ENCODE measurements at regions not wholly inside any gene's neighbourhood (a gene's known extent, or its start where the extent isn't known, plus 50 kb on each side); places are given as distances from the start of the nearest gene placed in this dataset.

DNA sequence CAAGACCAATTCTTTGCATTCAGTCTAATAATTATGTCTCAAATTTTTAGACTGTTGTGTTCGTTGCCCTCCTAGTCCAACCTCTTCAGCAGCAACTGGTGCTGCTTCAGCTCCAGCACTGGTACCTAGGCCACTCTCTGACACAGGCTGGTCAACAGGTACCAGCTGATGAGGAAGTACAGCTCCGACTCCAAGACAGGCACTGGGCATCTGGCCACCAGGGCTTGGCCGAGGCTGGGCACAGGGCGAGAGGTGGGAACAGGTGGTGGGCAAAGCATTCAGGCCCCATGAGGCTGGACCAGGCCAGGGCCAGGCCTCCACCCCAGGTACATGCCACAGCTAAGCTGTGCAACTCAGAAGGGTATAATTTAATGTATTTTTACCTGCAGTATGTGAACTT is 151.5 kb upstream of the AGR3 start:
- Histone ChIP-seq H3K27me3 (no peaks in the 10 kb centered on the region), H3K4me3 (no peak overlapping the region), H3K4me1 (peaks cover 0 to 24% of the 10 kb centered on the region in 2 donors), H3K9me3 (no peaks in the 10 kb centered on the region), H3K36me3 (no peaks in the 10 kb centered on the region), H3K27ac (no peak overlapping the region)
- ATAC-seq (peak; percentile 95), DNase-seq (peak in 2 of 4 donors; percentile 55 to 75)
- TF ChIP-seq, protein P1, sequence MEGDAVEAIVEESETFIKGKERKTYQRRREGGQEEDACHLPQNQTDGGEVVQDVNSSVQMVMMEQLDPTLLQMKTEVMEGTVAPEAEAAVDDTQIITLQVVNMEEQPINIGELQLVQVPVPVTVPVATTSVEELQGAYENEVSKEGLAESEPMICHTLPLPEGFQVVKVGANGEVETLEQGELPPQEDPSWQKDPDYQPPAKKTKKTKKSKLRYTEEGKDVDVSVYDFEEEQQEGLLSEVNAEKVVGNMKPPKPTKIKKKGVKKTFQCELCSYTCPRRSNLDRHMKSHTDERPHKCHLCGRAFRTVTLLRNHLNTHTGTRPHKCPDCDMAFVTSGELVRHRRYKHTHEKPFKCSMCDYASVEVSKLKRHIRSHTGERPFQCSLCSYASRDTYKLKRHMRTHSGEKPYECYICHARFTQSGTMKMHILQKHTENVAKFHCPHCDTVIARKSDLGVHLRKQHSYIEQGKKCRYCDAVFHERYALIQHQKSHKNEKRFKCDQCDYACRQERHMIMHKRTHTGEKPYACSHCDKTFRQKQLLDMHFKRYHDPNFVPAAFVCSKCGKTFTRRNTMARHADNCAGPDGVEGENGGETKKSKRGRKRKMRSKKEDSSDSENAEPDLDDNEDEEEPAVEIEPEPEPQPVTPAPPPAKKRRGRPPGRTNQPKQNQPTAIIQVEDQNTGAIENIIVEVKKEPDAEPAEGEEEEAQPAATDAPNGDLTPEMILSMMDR (IDR thresholded peaks at IDR 0.05): no peak
- intact Hi-C loops (cut with DNase I): no loop called here

DNA sequence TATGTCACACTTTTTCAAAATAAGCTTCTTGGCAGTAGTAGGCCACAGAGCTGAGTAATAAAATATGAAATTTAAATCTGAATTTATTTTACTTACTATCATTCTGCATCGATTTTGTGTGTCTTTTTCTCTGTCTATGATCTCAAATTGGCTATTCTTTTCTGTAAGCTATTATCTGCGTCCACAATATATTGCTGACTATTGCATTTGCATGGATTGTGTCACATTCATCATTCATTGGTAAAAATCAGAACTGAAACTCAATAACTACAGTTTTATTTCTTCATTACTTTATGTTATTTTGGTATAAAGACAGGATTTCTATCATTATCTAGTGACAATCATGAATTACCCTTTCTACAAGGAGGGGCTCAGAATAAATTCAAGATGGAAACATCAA is 154.8 kb upstream of the AGR3 start:
- Histone ChIP-seq H3K4me3 (no peak overlapping the region), H3K9me3 (no peaks in the 10 kb centered on the region), H3K36me3 (no peaks in the 10 kb centered on the region), H3K27me3 (no peaks in the 10 kb centered on the region), H3K4me1 (peaks cover 7 to 34% of the 10 kb centered on the region in 2 donors), H3K27ac (no peak overlapping the region)
- DNase-seq: no peak
- TF ChIP-seq, protein P1 (IDR thresholded peaks at IDR 0.05): no peak
- no peak for ATAC-seq
- intact Hi-C loops (cut with DNase I): no loop called here

DNA sequence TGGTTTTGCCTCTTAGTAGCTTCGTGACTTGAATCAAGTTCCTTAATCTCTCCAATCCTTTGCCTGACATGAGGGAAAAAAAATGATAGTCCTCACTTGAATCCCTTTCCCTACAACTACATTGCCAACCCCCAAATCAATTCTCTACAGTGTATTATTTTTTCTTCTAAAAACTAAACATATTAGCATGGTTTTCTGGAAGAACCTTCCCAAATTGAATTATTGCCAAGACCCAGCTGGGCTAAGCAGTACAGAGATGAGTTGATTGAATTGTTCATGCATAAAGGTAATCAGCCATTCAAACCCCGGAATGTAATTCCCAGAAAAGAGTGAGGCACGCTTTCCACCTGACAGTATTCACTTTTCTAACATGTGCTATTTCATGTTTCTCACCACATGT is 155.6 kb upstream of the AGR3 start:
- no peaks in the 10 kb centered on the region for H3K27me3 ChIP-seq
- H3K4me3 ChIP-seq: no peak overlapping the region
- H3K36me3 ChIP-seq: no peaks in the 10 kb centered on the region
- no peak overlapping the region for H3K27ac ChIP-seq
- DNase-seq: no peak
- TF ChIP-seq, protein P1 (IDR thresholded peaks at IDR 0.05): no peak
- peaks cover 14 to 41% of the 10 kb centered on the region in 2 donors for H3K4me1 ChIP-seq
- H3K9me3 ChIP-seq: no peaks in the 10 kb centered on the region
- no peak for ATAC-seq
- intact Hi-C loops (cut with DNase I): no loop called here

DNA sequence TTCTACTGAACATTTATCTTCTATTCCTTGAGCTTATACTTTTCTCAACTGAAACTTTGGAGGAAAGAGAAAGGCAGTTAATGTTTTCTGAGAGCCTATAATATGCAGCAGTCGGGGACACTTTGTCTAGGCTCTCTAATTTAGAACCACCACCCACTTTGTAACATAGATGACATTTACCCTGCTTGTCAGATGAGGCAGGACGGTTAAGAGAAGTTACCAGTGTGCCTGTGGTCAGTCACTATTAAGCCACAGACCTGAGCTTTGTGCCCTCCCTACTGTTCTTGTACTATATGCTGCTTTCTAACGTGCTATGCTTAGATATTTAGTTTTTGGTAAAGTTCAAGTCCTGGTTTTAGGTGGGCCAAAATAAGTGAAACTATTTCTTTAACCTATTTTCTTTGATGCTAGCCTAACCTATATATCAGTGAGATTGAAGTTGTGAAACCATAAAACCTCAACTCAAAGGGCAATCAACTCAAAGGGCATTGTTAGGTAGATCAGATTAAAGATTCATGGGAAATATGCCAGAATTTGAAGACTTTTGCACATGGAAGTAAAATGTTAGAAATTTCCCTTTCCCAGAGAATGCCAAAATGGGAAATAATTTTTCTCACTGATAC is 156.5 kb upstream of the AGR3 start:
- peak; percentile 7 for ATAC-seq
- H3K27me3 ChIP-seq: no peaks in the 10 kb centered on the region

DNA sequence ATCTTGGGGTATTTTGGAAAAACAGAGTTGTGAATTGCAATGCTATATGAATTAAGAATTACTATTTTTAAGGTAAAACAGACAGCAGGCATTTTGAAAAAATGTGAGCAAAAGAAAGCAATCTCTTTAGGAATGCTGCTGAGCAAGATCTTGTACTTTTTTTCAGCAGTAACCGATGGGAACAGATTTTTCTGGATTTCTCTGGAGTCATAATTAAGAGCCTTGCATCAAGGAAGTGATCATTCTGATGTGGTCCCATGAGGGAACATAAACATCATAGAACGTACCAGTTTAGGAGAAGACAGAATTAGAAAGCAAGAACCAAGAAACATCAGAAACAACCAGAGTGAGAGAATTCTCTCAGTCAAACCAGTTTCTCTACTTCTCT is 157.0 kb upstream of the AGR3 start:
- Histone ChIP-seq H3K9me3 (no peaks in the 10 kb centered on the region), H3K36me3 (no peaks in the 10 kb centered on the region), H3K4me3 (no peak overlapping the region), H3K4me1 (peaks cover 20 to 56% of the 10 kb centered on the region in 2 donors), H3K27ac (peak overlapping the region in 1 of 2 donors; percentile 29), H3K27me3 (no peaks in the 10 kb centered on the region)
- intact Hi-C loops (cut with DNase I): no loop called here
- ATAC-seq (no peak), DNase-seq (no peak)
- TF ChIP-seq, protein P1 (IDR thresholded peaks at IDR 0.05): no peak

More for the DNA sequence above, 156.5 kb upstream of the AGR3 start:
- no peak overlapping the region for H3K4me3 ChIP-seq
- H3K27ac ChIP-seq: peak overlapping the region in 1 of 2 donors; percentile 29
- intact Hi-C loops (cut with DNase I): no loop called here
- no peaks in the 10 kb centered on the region for H3K36me3 ChIP-seq
- no peaks in the 10 kb centered on the region for H3K9me3 ChIP-seq
- H3K4me1 ChIP-seq: peaks cover 19 to 51% of the 10 kb centered on the region in 2 donors
- DNase-seq: no peak
- TF ChIP-seq, protein P1 (IDR thresholded peaks at IDR 0.05): no peak
